SK-N-SH (cell line): ENCODE measurements at regions not wholly inside any gene's neighbourhood (a gene's known extent, or its start where the extent isn't known, plus 50 kb on each side); places are given as distances from the start of the nearest gene placed in this dataset.

ENCODE experiments used
- CTCF ChIA-PET: fragments of 300-600, 350-600 bp; formaldehyde crosslinking; extraction: SDS; loops from one replicate; lab custom pipeline; 2021; lab: Yijun Ruan, JAX
- POLR2A ChIA-PET: fragments of 350-600 bp; sonication (Branson Sonifier 250); formaldehyde crosslinking; extraction: SDS; loops from one replicate; lab custom pipeline; 2020; ENCODE audit warnings: antibody characterized with exemption, inconsistent platforms; lab: Yijun Ruan, JAX
- DNase-seq: peaks from one replicate; pipeline ENCODE4 v3.0.0; 2012
- H2AFZ ChIP-seq: fragments of 200-600 bp; sonication (generic); 2 replicates; pipeline ENCODE4 v1.8.1; 2016; ENCODE audit warnings: antibody characterized with exemption, mild to moderate bottlenecking, low read depth
- H3F3A ChIP-seq: fragments of 200-600 bp; sonication (generic); replicated peaks from 2 replicates; pipeline ENCODE3; 2016; ENCODE audit warnings: antibody characterized with exemption, mild to moderate bottlenecking; ENCODE audit not compliant: insufficient read depth
- H3K27ac ChIP-seq, 2 experiments: fragments of 200-500 bp in 1 of 2; fragments of 200-600 bp in 1 of 2; sonication (Bioruptor generic) in 1 of 2; sonication (generic), shearing (Covaris generic) in 1 of 2; 2 replicates each; pipeline versions ENCODE4 v1.5.1 to v1.6.1; 2014 to 2016; ENCODE audit warnings: low read depth in 2 of 2, inconsistent platforms in 1 of 2, low read length in 1 of 2, mild to moderate bottlenecking in 1 of 2, mixed read lengths in 1 of 2
- H3K27me3 ChIP-seq: fragments of 200-600 bp; sonication (generic), shearing (Covaris generic); 2 replicates; pipeline ENCODE4 v1.6.1; 2016; ENCODE audit warnings: mixed run types; ENCODE audit not compliant: insufficient read depth
- H3K36me3 ChIP-seq, 2 experiments: fragments of 200-500 bp in 1 of 2; fragments of 200-600 bp in 1 of 2; sonication (Bioruptor generic) in 1 of 2; sonication (generic) in 1 of 2; replicated peaks in 1 of 2; 2 replicates each; pipeline versions ENCODE3 to v1.5.1; 2014 to 2016; ENCODE audit warnings: low read length in 1 of 2, mild to moderate bottlenecking in 1 of 2; ENCODE audit not compliant: insufficient read depth in 2 of 2, control insufficient read depth in 1 of 2
- H3K4me1 ChIP-seq, 2 experiments: fragments of 200-500 bp in 1 of 2; fragments of 200-600 bp in 1 of 2; sonication (Bioruptor generic) in 1 of 2; sonication (generic), shearing (Covaris generic) in 1 of 2; 2 replicates each; pipeline versions ENCODE4 v1.5.1 to v1.6.1; 2014 to 2016; ENCODE audit warnings: low read depth in 1 of 2, low read length in 1 of 2, mixed run types in 1 of 2; ENCODE audit not compliant: insufficient read depth in 2 of 2, control insufficient read depth in 1 of 2
- H3K4me2 ChIP-seq: fragments of 200-600 bp; sonication (generic), shearing (Covaris generic); 2 replicates; pipeline ENCODE4 v1.6.1; 2017; ENCODE audit warnings: mixed run types
- H3K4me3 ChIP-seq, 2 experiments: fragments of 200-500 bp in 1 of 2; fragments of 200-600 bp in 1 of 2; sonication (Bioruptor generic) in 1 of 2; sonication (generic), shearing (Covaris generic) in 1 of 2; 2 replicates each; pipeline versions ENCODE4 v1.5.1 to v1.8.1; 2014 to 2016; ENCODE audit warnings: low read depth in 2 of 2, inconsistent platforms in 1 of 2, low read length in 1 of 2, mild to moderate bottlenecking in 1 of 2, mixed read lengths in 1 of 2, moderate library complexity in 1 of 2
- H3K79me2 ChIP-seq: fragments of 200-600 bp; sonication (generic); 2 replicates; pipeline ENCODE4 v1.8.1; 2017; ENCODE audit warnings: mild to moderate bottlenecking; ENCODE audit not compliant: insufficient read depth
- H3K9ac ChIP-seq: fragments of 200-600 bp; sonication (generic); 2 replicates; pipeline ENCODE4 v1.6.1; 2017; ENCODE audit warnings: mixed run types
- H3K9me2 ChIP-seq: fragments of 200-600 bp; sonication (generic); 2 replicates; pipeline ENCODE4 v1.6.1; 2017; ENCODE audit warnings: mixed run types
- H3K9me3 ChIP-seq: fragments of 200-600 bp; sonication (generic); 2 replicates; pipeline ENCODE4 v1.6.1; 2017; ENCODE audit warnings: mixed run types, mild to moderate bottlenecking, moderate library complexity
- H4K20me1 ChIP-seq: fragments of 200-600 bp; sonication (generic); 2 replicates; pipeline ENCODE4 v1.6.1; 2017; ENCODE audit warnings: mild to moderate bottlenecking, mixed run types; ENCODE audit not compliant: insufficient read depth
- CHD2 ChIP-seq: fragments of 150-350 bp; IDR thresholded peaks from 2 replicates; pipeline ENCODE4 v1.6.1; 2018; ENCODE audit warnings: low read length; ENCODE audit not compliant: partially characterized antibody
- EZH2phosphoT487 ChIP-seq: fragments of 200-600 bp; sonication (generic); IDR thresholded peaks from 2 replicates; pipeline ENCODE4 v1.6.1; 2017; ENCODE audit warnings: low read depth, mixed run types, mild to moderate bottlenecking, antibody characterized with exemption, moderate library complexity, borderline replicate concordance
- FOXJ3 ChIP-seq: sonication (generic); formaldehyde crosslinking; IDR thresholded peaks from 2 replicates; pipeline ENCODE4 v1.5.1; 2020; ENCODE audit warnings: mild to moderate bottlenecking, missing genetic modification reagents
- GABPA ChIP-seq: IDR thresholded peaks from 2 replicates; pipeline ENCODE4 v1.4.0; 2012; ENCODE audit warnings: low read depth, mild to moderate bottlenecking
- IRF3 ChIP-seq: fragments of 150-350 bp; IDR thresholded peaks from 2 replicates; pipeline ENCODE4 v1.6.1; 2016; ENCODE audit warnings: mild to moderate bottlenecking, low read depth, low read length
- MAX ChIP-seq: IDR thresholded peaks from 2 replicates; pipeline ENCODE4 v1.4.0; 2012; ENCODE audit warnings: low read depth
- MXI1 ChIP-seq: IDR thresholded peaks from 2 replicates; pipeline ENCODE4 v1.6.1; 2012; ENCODE audit warnings: mild to moderate bottlenecking, low read depth, low read length, improper control_type of control experiment
- NFIC ChIP-seq: IDR thresholded peaks from 2 replicates; pipeline ENCODE4 v1.4.0; 2012; ENCODE audit warnings: borderline replicate concordance
- NRF1 ChIP-seq: IDR thresholded peaks from 2 replicates; pipeline ENCODE4 v1.6.1; 2012; ENCODE audit warnings: low read depth, mild to moderate bottlenecking, low read length
- PBX3 ChIP-seq: IDR thresholded peaks from 2 replicates; pipeline ENCODE4; 2012
- POLR2AphosphoS5 ChIP-seq: IDR thresholded peaks from 2 replicates; pipeline ENCODE4 v1.6.1; 2012; ENCODE audit warnings: low read depth, low read length
- RAD21 ChIP-seq: IDR thresholded peaks from 2 replicates; pipeline ENCODE4 v1.6.1; 2012; ENCODE audit warnings: mild to moderate bottlenecking, low read length
- REST ChIP-seq: IDR thresholded peaks from 2 replicates; pipeline ENCODE4 v1.6.1; 2012; ENCODE audit warnings: mild to moderate bottlenecking, low read depth, low read length, moderate library complexity
- SIN3A ChIP-seq: IDR thresholded peaks from 2 replicates; pipeline ENCODE4 v1.6.1; 2012; ENCODE audit warnings: low read depth, mild to moderate bottlenecking, low read length, moderate library complexity, borderline replicate concordance
- TAF1 ChIP-seq: IDR thresholded peaks from 2 replicates; pipeline ENCODE4 v1.6.1; 2012; ENCODE audit warnings: low read depth, mild to moderate bottlenecking, low read length, moderate library complexity, borderline replicate concordance
- TCF12 ChIP-seq: IDR thresholded peaks from 2 replicates; pipeline ENCODE4 v1.4.0; 2012
- USF1 ChIP-seq: IDR thresholded peaks from 2 replicates; pipeline ENCODE4 v1.4.0; 2012; ENCODE audit warnings: low read depth, borderline replicate concordance
- USF2 ChIP-seq: fragments of 150-350 bp; IDR thresholded peaks from 2 replicates; pipeline ENCODE4 v1.6.1; 2017; ENCODE audit warnings: antibody characterized with exemption, low read length, low read depth, borderline replicate concordance
- YY1 ChIP-seq: IDR thresholded peaks from 2 replicates; pipeline ENCODE4 v1.4.0; 2012; ENCODE audit warnings: low read depth, mild to moderate bottlenecking
- WGBS: methylation state at CpG from one replicate; pipeline ENCODE4 v1.1.6; 2017; ENCODE audit warnings: low lambda C conversion rate; 5-methylcytosine and 5-hydroxymethylcytosine counted together

GRCh38 chr12:126481688-126482087 lies 1416.5 kb downstream of the AACS start:
- WGBS, result 83% methylated on average over 6 of the region's 6 CpGs
- peak overlapping the region in 1 of 2 experiments; percentile 19; a peak in 1 of 4 replicates for H3K27ac ChIP-seq
- no peak overlapping the region for H3K4me2 ChIP-seq
- H3K4me1 ChIP-seq, result peaks cover 7 to 9% of the 10 kb centered on the region in 2 experiments
- no peaks in the 10 kb centered on the region for H3K9me3 ChIP-seq
- DNase-seq, result no peak
- peaks cover 8% of the 10 kb centered on the region for H3F3A ChIP-seq
- H2AFZ ChIP-seq, result no peak overlapping the region
- POLR2A ChIA-PET, result no interaction called here
- H4K20me1 ChIP-seq, result no peaks in the 10 kb centered on the region
- CTCF ChIA-PET, result interaction anchor here (1.3 kb wide), 1 partner anchor 71 kb away, joined by 3 read pairs; no protein-coding TSS in a partner anchor
- no peaks in the 10 kb centered on the region for H3K79me2 ChIP-seq
- TF ChIP-seq FOXJ3 (CRISPR knock-in tag), result no peak
- TF ChIP-seq POLR2AphosphoS5, result no peak
- no peak for TF ChIP-seq SIN3A
- TF ChIP-seq NFIC, result no peak
- TF ChIP-seq USF2, result no peak
- TF ChIP-seq TAF1, result no peak
- no peak for TF ChIP-seq TCF12
- TF ChIP-seq EZH2phosphoT487, result no peak
- TF ChIP-seq NRF1, result no peak
- TF ChIP-seq RAD21, result no peak
- TF ChIP-seq GABPA, result no peak
- no peak for TF ChIP-seq USF1
- TF ChIP-seq PBX3, result no peak
- H3K9ac ChIP-seq, result no peak overlapping the region
- no peaks in the 10 kb centered on the region for H3K9me2 ChIP-seq
- no peak overlapping the region for H3K4me3 ChIP-seq
- no peaks in the 10 kb centered on the region for H3K27me3 ChIP-seq
- H3K36me3 ChIP-seq, result no peaks in the 10 kb centered on the region

GRCh38 chr12:126482238-126482889 lies 1417.1 kb downstream of the AACS start:
- H3K27ac ChIP-seq, result peak overlapping the region; percentile 73 to 90
- H3F3A ChIP-seq, result peaks cover 8% of the 10 kb centered on the region
- H3K9me2 ChIP-seq, result no peaks in the 10 kb centered on the region
- no peaks in the 10 kb centered on the region for H3K36me3 ChIP-seq
- no peaks in the 10 kb centered on the region for H4K20me1 ChIP-seq
- ChIA-PET POLR2A (no interaction called here), CTCF (no interaction called here)
- H3K79me2 ChIP-seq, result no peaks in the 10 kb centered on the region
- 73% methylated on average over 2 of the region's 2 CpGs for WGBS
- no peak overlapping the region; the same call in 1 of the 2 replicates for H2AFZ ChIP-seq
- DNase-seq, result no peak
- H3K9ac ChIP-seq, result no peak overlapping the region
- H3K4me1 ChIP-seq, result peaks cover 7 to 9% of the 10 kb centered on the region in 2 experiments
- H3K4me2 ChIP-seq, result peak overlapping the region; percentile 47
- H3K9me3 ChIP-seq, result no peaks in the 10 kb centered on the region
- no peak overlapping the region for H3K4me3 ChIP-seq
- H3K27me3 ChIP-seq, result no peaks in the 10 kb centered on the region
- TF ChIP-seq GABPA (no peak), MAX (no peak), MXI1 (no peak), USF2 (no peak), REST (no peak), YY1 (no peak), TCF12 (no peak), IRF3 (no peak), NFIC (no peak), CHD2 (no peak)
